Mesenchymal stem cell (in vitro differentiated cells and primary cell): ENCODE measurements at regions not wholly inside any gene's neighbourhood (a gene's known extent, or its start where the extent isn't known, plus 50 kb on each side); places are given as distances from the start of the nearest gene placed in this dataset.

Experiments used
- DNase-seq: peaks from one replicate; pipeline ENCODE4 v3.0.0-alpha.2; 2013
- H2AFZ ChIP-seq: one replicate; pipeline ENCODE4 v1.6.1; 2013; ENCODE audit warnings: low read depth, mild to moderate bottlenecking, control low read depth, inconsistent platforms, low read length, moderate library complexity
- H2AK5ac ChIP-seq: 2 replicates; pipeline ENCODE4 v1.6.1; 2013; ENCODE audit warnings: low read length, moderate library complexity, mild to moderate bottlenecking, inconsistent platforms; ENCODE audit not compliant: severe bottlenecking
- H2BK120ac ChIP-seq: one replicate; pipeline ENCODE4 v1.6.1; 2013; ENCODE audit warnings: low read depth, mild to moderate bottlenecking, inconsistent platforms, low read length, moderate library complexity
- H2BK12ac ChIP-seq, 2 experiments: one replicate each; pipeline ENCODE4 v1.6.1; 2013; ENCODE audit warnings: inconsistent platforms in 2 of 2, low read length in 2 of 2, mild to moderate bottlenecking in 2 of 2, moderate library complexity in 2 of 2, control low read depth in 1 of 2
- H2BK15ac ChIP-seq: one replicate; pipeline ENCODE4 v1.6.1; 2013; ENCODE audit warnings: mild to moderate bottlenecking, low read depth, inconsistent platforms; ENCODE audit not compliant: poor library complexity, severe bottlenecking
- H2BK5ac ChIP-seq: 2 replicates; pipeline ENCODE4 v1.6.1; 2013; ENCODE audit warnings: low read depth, mild to moderate bottlenecking, low read length, control low read depth, inconsistent platforms; ENCODE audit not compliant: poor library complexity, severe bottlenecking
- H3K14ac ChIP-seq, 2 experiments: one replicate each; pipeline ENCODE4 v1.6.1; 2013; ENCODE audit warnings: inconsistent platforms in 2 of 2, low read length in 2 of 2, control low read depth in 1 of 2, mild to moderate bottlenecking in 1 of 2, moderate library complexity in 1 of 2
- H3K18ac ChIP-seq, 2 experiments: one replicate each; pipeline ENCODE4 v1.6.1; 2013; ENCODE audit warnings: inconsistent platforms in 2 of 2, low read length in 2 of 2, control low read depth in 1 of 2, low read depth in 1 of 2, mild to moderate bottlenecking in 1 of 2
- H3K23ac ChIP-seq, 2 experiments: one replicate each; pipeline ENCODE4 v1.6.1; 2013; ENCODE audit warnings: inconsistent platforms in 2 of 2, low read length in 2 of 2, mild to moderate bottlenecking in 2 of 2, moderate library complexity in 2 of 2, control low read depth in 1 of 2
- H3K27ac ChIP-seq: 2 replicates; pipeline ENCODE4 v1.5.1; 2013; ENCODE audit warnings: mild to moderate bottlenecking, moderate library complexity, low read length, control low read depth, inconsistent platforms; ENCODE audit not compliant: poor library complexity, severe bottlenecking
- H3K27me3 ChIP-seq, 2 experiments: 2 replicates each; pipeline versions ENCODE4 v1.6.1 to v1.7.0; 2013; ENCODE audit warnings: low read length in 2 of 2, mild to moderate bottlenecking in 2 of 2, moderate library complexity in 2 of 2, control low read depth in 1 of 2, inconsistent platforms in 1 of 2; ENCODE audit not compliant: control insufficient read depth in 1 of 2, insufficient read depth in 1 of 2
- H3K36me3 ChIP-seq, 2 experiments: 2 replicates each; pipeline versions ENCODE4 v1.6.1 to v1.7.0; 2013; ENCODE audit warnings: low read length in 2 of 2, control low read depth in 1 of 2, inconsistent platforms in 1 of 2, low read depth in 1 of 2, mild to moderate bottlenecking in 1 of 2; ENCODE audit not compliant: insufficient read depth in 2 of 2, control insufficient read depth in 1 of 2
- H3K4ac ChIP-seq, 2 experiments: one replicate each; pipeline ENCODE4 v1.6.1; 2013; ENCODE audit warnings: inconsistent platforms in 2 of 2, low read length in 2 of 2, mild to moderate bottlenecking in 2 of 2, moderate library complexity in 2 of 2, control low read depth in 1 of 2, low read depth in 1 of 2
- H3K4me1 ChIP-seq: 2 replicates; pipeline ENCODE4 v1.6.1; 2013; ENCODE audit warnings: low read depth, low read length, control low read depth; ENCODE audit not compliant: control insufficient read depth, insufficient read depth
- H3K4me2 ChIP-seq: 2 replicates; pipeline ENCODE4 v1.6.1; 2013; ENCODE audit warnings: low read length, mild to moderate bottlenecking, inconsistent platforms; ENCODE audit not compliant: poor library complexity, severe bottlenecking
- H3K4me3 ChIP-seq, 2 experiments: 2 replicates each; pipeline versions ENCODE4 v1.5.1 to v1.7.0; 2013; ENCODE audit warnings: low read length in 2 of 2, mild to moderate bottlenecking in 2 of 2, control low read depth in 1 of 2, low read depth in 1 of 2; ENCODE audit not compliant: insufficient read depth in 1 of 2
- H3K79me1 ChIP-seq: replicated peaks from 2 replicates; pipeline ENCODE4 v1.6.1; 2013; ENCODE audit warnings: mild to moderate bottlenecking, control low read depth, low read length, inconsistent platforms; ENCODE audit not compliant: poor library complexity, severe bottlenecking
- H3K9ac ChIP-seq: 2 replicates; pipeline ENCODE4 v1.7.0; 2013; ENCODE audit warnings: mild to moderate bottlenecking, low read length, moderate library complexity
- H3K9me3 ChIP-seq: 2 replicates; pipeline ENCODE4 v1.7.0; 2013; ENCODE audit warnings: mild to moderate bottlenecking, low read length; ENCODE audit not compliant: control insufficient read depth
- H4K8ac ChIP-seq: one replicate; pipeline ENCODE4 v1.6.1; 2013; ENCODE audit warnings: inconsistent platforms, mild to moderate bottlenecking, low read length, moderate library complexity
- H4K91ac ChIP-seq: one replicate; pipeline ENCODE4 v1.6.1; 2013; ENCODE audit warnings: mild to moderate bottlenecking, low read length, inconsistent platforms
- WGBS: methylation state at CpG from one replicate; pipeline ENCODE4 v1.1.7; 2013; ENCODE audit warnings: mixed read lengths; 5-methylcytosine and 5-hydroxymethylcytosine counted together

DNA sequence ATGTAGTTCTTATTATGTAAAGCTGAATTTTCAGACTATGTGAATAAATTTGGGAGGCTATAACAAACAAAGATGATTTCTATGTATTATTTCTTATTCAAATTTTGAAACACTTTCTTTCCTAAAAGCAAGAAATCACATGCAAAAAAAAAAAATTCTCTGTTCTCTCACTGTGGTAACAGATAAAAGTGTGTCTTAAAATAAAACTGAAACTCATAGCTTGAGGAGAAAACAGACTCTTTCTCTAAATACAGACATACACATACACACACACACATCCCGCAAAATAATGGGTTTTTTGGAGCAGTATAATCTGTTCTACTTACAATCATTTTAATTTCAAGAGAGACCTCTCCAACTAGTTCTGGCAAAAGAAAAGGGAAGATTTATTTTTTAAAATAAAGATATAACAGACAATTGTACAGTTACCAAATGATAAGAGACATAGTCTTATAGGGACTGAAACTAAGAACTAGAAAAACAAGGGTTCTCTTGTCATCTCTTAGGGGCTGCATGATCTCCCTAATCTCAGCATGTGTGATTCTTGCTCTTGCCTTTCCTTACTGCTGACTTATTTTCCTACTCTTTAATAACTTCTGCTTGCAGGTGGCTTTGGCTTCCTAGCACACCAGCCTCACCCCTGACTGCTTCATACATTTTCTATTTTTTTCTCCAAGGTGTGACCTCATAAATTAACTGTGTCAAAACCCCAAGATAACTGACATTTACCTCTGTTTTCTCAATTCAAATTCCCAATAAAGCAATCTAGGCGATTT lies 483.5 kb upstream of the POT1 start:
- H2AK5ac ChIP-seq: no peak overlapping the region
- H2BK5ac ChIP-seq: no peak overlapping the region
- H3K27me3 ChIP-seq: no peaks in the 10 kb centered on the region
- no peak for DNase-seq
- H2AFZ ChIP-seq: no peak overlapping the region
- H3K36me3 ChIP-seq: no peaks in the 10 kb centered on the region
- no peak overlapping the region for H2BK120ac ChIP-seq
- no peaks in the 10 kb centered on the region for H3K79me1 ChIP-seq
- H3K18ac ChIP-seq: no peak overlapping the region
- no peak overlapping the region for H2BK15ac ChIP-seq
- peaks cover 20% of the 10 kb centered on the region for H3K9me3 ChIP-seq
- 100% methylated on average over 1 of the region's 2 CpGs for WGBS
- H3K4ac ChIP-seq: no peak overlapping the region
- peak overlapping the region in 1 of 2 experiments; percentile 18 for H2BK12ac ChIP-seq
- H3K9ac ChIP-seq: no peak overlapping the region
- no peak overlapping the region for H3K4me3 ChIP-seq
- no peak overlapping the region for H3K14ac ChIP-seq
- H3K23ac ChIP-seq: no peak overlapping the region
- no peak overlapping the region for H3K4me2 ChIP-seq
- H4K8ac ChIP-seq: no peak overlapping the region
- no peaks in the 10 kb centered on the region for H3K4me1 ChIP-seq
- no peak overlapping the region for H3K27ac ChIP-seq
- H4K91ac ChIP-seq: no peak overlapping the region

DNA sequence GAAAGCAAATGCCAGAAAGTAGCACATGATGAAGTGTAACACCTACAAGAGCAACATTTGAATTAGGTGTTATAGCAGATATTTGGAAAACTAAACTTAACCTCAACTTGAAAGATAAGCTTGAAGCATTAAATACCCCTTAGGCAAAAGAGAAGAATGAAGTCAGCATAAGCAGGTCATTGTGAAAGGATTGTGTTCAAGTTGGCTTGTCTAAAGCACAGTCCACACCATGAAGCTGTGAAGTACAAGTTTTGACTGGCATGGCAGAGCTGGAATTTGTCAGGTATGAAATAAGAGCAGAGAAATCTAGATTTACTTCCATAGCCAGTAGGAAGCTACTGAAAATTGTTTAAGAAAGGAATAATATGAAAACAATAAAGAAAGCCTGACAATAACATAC lies 480.3 kb upstream of the POT1 start:
- DNase-seq: no peak
- H3K79me1 ChIP-seq: no peaks in the 10 kb centered on the region
- H2AK5ac ChIP-seq: no peak overlapping the region
- no peak overlapping the region for H3K9ac ChIP-seq
- no peak overlapping the region for H4K8ac ChIP-seq
- H3K9me3 ChIP-seq: peaks cover 20% of the 10 kb centered on the region
- H3K18ac ChIP-seq: peak overlapping the region in 1 of 2 experiments; percentile 43
- no peak overlapping the region for H3K27ac ChIP-seq
- H3K4ac ChIP-seq: peak overlapping the region in 1 of 2 experiments; percentile 73
- H3K36me3 ChIP-seq: no peaks in the 10 kb centered on the region
- H4K91ac ChIP-seq: no peak overlapping the region
- H3K23ac ChIP-seq: no peak overlapping the region
- no peaks in the 10 kb centered on the region for H3K4me1 ChIP-seq
- H3K4me2 ChIP-seq: no peak overlapping the region
- peak overlapping the region in 1 of 2 experiments; percentile 84 for H2BK12ac ChIP-seq
- H3K14ac ChIP-seq: peak overlapping the region in 1 of 2 experiments; percentile 15
- no peaks in the 10 kb centered on the region for H3K27me3 ChIP-seq
- no peak overlapping the region for H2BK120ac ChIP-seq
- H2BK5ac ChIP-seq: no peak overlapping the region
- H2AFZ ChIP-seq: no peak overlapping the region
- no peak overlapping the region for H2BK15ac ChIP-seq
- H3K4me3 ChIP-seq: no peak overlapping the region

- no peak overlapping the region for H3K14ac ChIP-seq
- no peak overlapping the region for H2BK5ac ChIP-seq
- no peak overlapping the region for H2BK120ac ChIP-seq
- no peak overlapping the region for H3K27ac ChIP-seq
- no peaks in the 10 kb centered on the region for H3K9me3 ChIP-seq
- no peak overlapping the region for H3K4me2 ChIP-seq
- no peak overlapping the region for H4K8ac ChIP-seq
- WGBS: 80% methylated on average over 1 of the region's 1 CpG
- no peak overlapping the region for H2AK5ac ChIP-seq
- H2BK15ac ChIP-seq: no peak overlapping the region
- no peak overlapping the region for H3K4me3 ChIP-seq
- H4K91ac ChIP-seq: no peak overlapping the region
- DNase-seq: no peak
- no peak overlapping the region for H3K9ac ChIP-seq
- H3K36me3 ChIP-seq: no peaks in the 10 kb centered on the region
- no peaks in the 10 kb centered on the region for H3K4me1 ChIP-seq
- no peak overlapping the region for H2AFZ ChIP-seq
- H3K23ac ChIP-seq: no peak overlapping the region
- no peak overlapping the region for H3K18ac ChIP-seq
- H3K79me1 ChIP-seq: no peaks in the 10 kb centered on the region
- H2BK12ac ChIP-seq: no peak overlapping the region
- no peaks in the 10 kb centered on the region for H3K27me3 ChIP-seq
- no peak overlapping the region for H3K4ac ChIP-seq
Measured at GRCh38 chr7:125406111-125406510, 476.5 kb upstream of the POT1 start.

DNA sequence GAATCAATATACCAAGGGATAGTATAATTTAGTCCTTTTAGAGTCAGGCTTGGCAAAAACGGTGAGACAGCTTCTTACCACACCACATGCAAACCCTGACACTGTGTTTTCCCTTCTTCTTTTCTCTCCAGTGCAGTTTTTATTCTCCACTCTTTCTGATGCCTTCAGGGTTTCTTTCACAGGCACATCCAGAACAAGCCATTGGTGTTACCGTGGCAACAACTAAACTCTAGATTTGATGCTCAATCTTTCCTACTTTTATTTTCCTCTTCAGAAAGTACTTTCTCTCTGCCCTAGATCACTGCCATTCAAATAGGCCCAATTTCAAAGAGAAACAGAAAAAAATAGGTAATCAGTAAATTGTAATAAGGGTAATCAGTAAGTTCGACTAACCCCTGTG lies 469.8 kb upstream of the POT1 start:
- no peaks in the 10 kb centered on the region for H3K27me3 ChIP-seq
- H3K79me1 ChIP-seq: no peaks in the 10 kb centered on the region
- no peak overlapping the region for H3K14ac ChIP-seq
- H3K9ac ChIP-seq: no peak overlapping the region
- no peak overlapping the region for H4K8ac ChIP-seq
- no peak overlapping the region for H3K23ac ChIP-seq
- no peak overlapping the region for H3K4me2 ChIP-seq
- H2AFZ ChIP-seq: no peak overlapping the region
- no peak for DNase-seq
- no peak overlapping the region for H3K18ac ChIP-seq
- no peak overlapping the region for H2BK15ac ChIP-seq
- no peak overlapping the region for H2AK5ac ChIP-seq
- no peak overlapping the region for H4K91ac ChIP-seq
- H3K27ac ChIP-seq: no peak overlapping the region
- H2BK5ac ChIP-seq: no peak overlapping the region
- H2BK12ac ChIP-seq: no peak overlapping the region
- WGBS: 95% methylated on average over 2 of the region's 3 CpGs
- no peaks in the 10 kb centered on the region for H3K4me1 ChIP-seq
- H3K9me3 ChIP-seq: peaks cover 3% of the 10 kb centered on the region
- H2BK120ac ChIP-seq: no peak overlapping the region
- H3K36me3 ChIP-seq: no peaks in the 10 kb centered on the region
- no peak overlapping the region for H3K4ac ChIP-seq
- no peak overlapping the region for H3K4me3 ChIP-seq
